Esophagus (tissue), 2 donors: ENCODE measurements at regions not wholly inside any gene's neighbourhood (a gene's known extent, or its start where the extent isn't known, plus 50 kb on each side); places are given as distances from the start of the nearest gene placed in this dataset.

Experiments used
- H3K27ac ChIP-seq, 2 donors: one replicate each; pipeline ENCODE4 v1.5.1; 2013; ENCODE audit warnings: low read depth in 2 of 2, mild to moderate bottlenecking in 2 of 2, inconsistent platforms in 1 of 2, low read length in 1 of 2, moderate library complexity in 1 of 2
- H3K27me3 ChIP-seq, 2 donors: one replicate each; pipeline ENCODE4 v1.6.1; 2013; ENCODE audit warnings: low read length in 2 of 2, control low read depth in 1 of 2, mild to moderate bottlenecking in 1 of 2; ENCODE audit not compliant: insufficient read depth in 2 of 2, control insufficient read depth in 1 of 2
- H3K36me3 ChIP-seq, 2 donors: one replicate each; pipeline ENCODE4 v1.6.1; 2013; ENCODE audit warnings: low read length in 1 of 2; ENCODE audit not compliant: control insufficient read depth in 2 of 2, insufficient read depth in 2 of 2
- H3K4me1 ChIP-seq, 2 donors: one replicate each; pipeline ENCODE4 v1.6.1; 2013; ENCODE audit warnings: low read length in 1 of 2; ENCODE audit not compliant: control insufficient read depth in 2 of 2, insufficient read depth in 2 of 2
- H3K4me3 ChIP-seq, 2 donors: one replicate each; pipeline ENCODE4 v1.5.1; 2013; ENCODE audit warnings: low read length in 2 of 2, mild to moderate bottlenecking in 2 of 2, low read depth in 1 of 2, moderate library complexity in 1 of 2
- H3K9me3 ChIP-seq, 2 donors: one replicate each; pipeline ENCODE4 v1.6.1; 2013; ENCODE audit warnings: mild to moderate bottlenecking in 2 of 2, low read depth in 1 of 2, low read length in 1 of 2, moderate library complexity in 1 of 2; ENCODE audit not compliant: control insufficient read depth in 2 of 2, insufficient read depth in 1 of 2
- WGBS, 2 donors: extraction: QIAGEN DNeasy Blood & Tissue Kit; methylation state at CpG; one replicate each; pipeline ENCODE4 v1.1.7; 2013; 5-methylcytosine and 5-hydroxymethylcytosine counted together
- donor health status: healthy with polysubstance abuse.
- donor health status: Bipolar disorder and iron deficiency.

GRCh38 chr3:30154853-30155252, 451.5 kb upstream of the TGFBR2 start:
- no peak overlapping the region for H3K27ac ChIP-seq
- no peaks in the 10 kb centered on the region for H3K27me3 ChIP-seq
- H3K9me3 ChIP-seq: no peaks in the 10 kb centered on the region
- H3K36me3 ChIP-seq: no peaks in the 10 kb centered on the region
- no peak overlapping the region for H3K4me3 ChIP-seq
- WGBS, 2 donors: 88 to 90% methylated on average over 2 of the region's 2 CpGs
- H3K4me1 ChIP-seq: no peaks in the 10 kb centered on the region

GRCh38 chr3:30155755-30156154, 450.6 kb upstream of the TGFBR2 start:
- no peak overlapping the region for H3K4me3 ChIP-seq
- WGBS, 2 donors: 68 to 73% methylated on average over 3 of the region's 3 CpGs
- no peaks in the 10 kb centered on the region for H3K9me3 ChIP-seq
- no peaks in the 10 kb centered on the region for H3K4me1 ChIP-seq
- no peak overlapping the region for H3K27ac ChIP-seq
- no peaks in the 10 kb centered on the region for H3K36me3 ChIP-seq
- no peaks in the 10 kb centered on the region for H3K27me3 ChIP-seq

- H3K36me3 ChIP-seq: no peaks in the 10 kb centered on the region
- H3K27me3 ChIP-seq: no peaks in the 10 kb centered on the region
- 83 to 87% methylated on average over 4 of the region's 4 CpGs for WGBS, 2 donors
- H3K27ac ChIP-seq: no peak overlapping the region
- no peaks in the 10 kb centered on the region for H3K4me1 ChIP-seq
- no peaks in the 10 kb centered on the region for H3K9me3 ChIP-seq
- no peak overlapping the region for H3K4me3 ChIP-seq
These were observed 449.6 kb upstream of the TGFBR2 start for GRCh38 chr3:30156586-30157498.

- no peak overlapping the region for H3K4me3 ChIP-seq
- H3K27me3 ChIP-seq: no peaks in the 10 kb centered on the region
- H3K27ac ChIP-seq: no peak overlapping the region
- no peaks in the 10 kb centered on the region for H3K36me3 ChIP-seq
- WGBS, 2 donors: 68 to 71% methylated on average over 6 of the region's 6 CpGs
- H3K4me1 ChIP-seq: no peaks in the 10 kb centered on the region
- no peaks in the 10 kb centered on the region for H3K9me3 ChIP-seq
These were observed 445.0 kb upstream of the TGFBR2 start for GRCh38 chr3:30161375-30161774.

- H3K36me3 ChIP-seq: no peaks in the 10 kb centered on the region
- H3K27ac ChIP-seq: no peak overlapping the region
- H3K27me3 ChIP-seq: no peaks in the 10 kb centered on the region
- no peaks in the 10 kb centered on the region for H3K9me3 ChIP-seq
- no peak overlapping the region for H3K4me3 ChIP-seq
- peaks cover 0 to under 1% of the 10 kb centered on the region in 2 donors for H3K4me1 ChIP-seq
- 85 to 91% methylated on average over 3 of the region's 3 CpGs for WGBS, 2 donors
These were observed 443.8 kb upstream of the TGFBR2 start for GRCh38 chr3:30162579-30162978.

GRCh38 chr3:30166535-30166934, 439.9 kb upstream of the TGFBR2 start:
- Histone ChIP-seq H3K36me3 (no peaks in the 10 kb centered on the region), H3K4me1 (peaks cover 0 to 4% of the 10 kb centered on the region in 2 donors), H3K9me3 (no peaks in the 10 kb centered on the region), H3K27ac (no peak overlapping the region), H3K27me3 (no peaks in the 10 kb centered on the region), H3K4me3 (no peak overlapping the region)
- 88 to 92% methylated on average over 4 of the region's 4 CpGs for WGBS, 2 donors

- WGBS, 2 donors: 44 to 51% methylated on average over 3 of the region's 3 CpGs
- H3K27ac ChIP-seq: no peak overlapping the region
- no peaks in the 10 kb centered on the region for H3K36me3 ChIP-seq
- H3K4me3 ChIP-seq: no peak overlapping the region
- no peaks in the 10 kb centered on the region for H3K9me3 ChIP-seq
- no peaks in the 10 kb centered on the region for H3K27me3 ChIP-seq
- peaks cover 0 to 4% of the 10 kb centered on the region in 2 donors for H3K4me1 ChIP-seq
These were observed 438.8 kb upstream of the TGFBR2 start for GRCh38 chr3:30167541-30168011.

GRCh38 chr3:30169487-30169886, 436.9 kb upstream of the TGFBR2 start:
- no peaks in the 10 kb centered on the region for H3K27me3 ChIP-seq
- no peaks in the 10 kb centered on the region for H3K9me3 ChIP-seq
- peaks cover 0 to 4% of the 10 kb centered on the region in 2 donors for H3K4me1 ChIP-seq
- no peak overlapping the region for H3K27ac ChIP-seq
- no peaks in the 10 kb centered on the region for H3K36me3 ChIP-seq
- no peak overlapping the region for H3K4me3 ChIP-seq

- Histone ChIP-seq H3K4me3 (no peak overlapping the region), H3K36me3 (no peaks in the 10 kb centered on the region), H3K27ac (no peak overlapping the region), H3K27me3 (no peaks in the 10 kb centered on the region), H3K9me3 (no peaks in the 10 kb centered on the region), H3K4me1 (peaks cover 0 to 4% of the 10 kb centered on the region in 2 donors)
- 55 to 57% methylated on average over 2 of the region's 2 CpGs for WGBS, 2 donors
These were observed 435.5 kb upstream of the TGFBR2 start for GRCh38 chr3:30170681-30171438.
